ENCODE measurements at regions not wholly inside any gene's neighbourhood (a gene's known extent, or its start where the extent isn't known, plus 50 kb on each side); places are given as distances from the start of the nearest gene placed in this dataset.

- Histone ChIP-seq H3K9me3 (replicated peaks; ENCODE audit: control insufficient read depth, insufficient read depth, low read length) (no peaks in the 10 kb centered on the region), H2AFZ (ENCODE audit: control insufficient read depth, low read depth, low read length) (no peak overlapping the region), H3K4me2 (ENCODE audit: control insufficient read depth, insufficient read depth) (no peak overlapping the region), H3K36me3 (ENCODE audit: control insufficient read depth in 2 of 2, insufficient read depth in 2 of 2, low read length in 1 of 2) (no peaks in the 10 kb centered on the region), H3K27me3 (replicated peaks in 1 of 2; ENCODE audit: control insufficient read depth in 2 of 2, insufficient read depth in 2 of 2, low read length in 1 of 2) (no peaks in the 10 kb centered on the region), H3K9ac (ENCODE audit: control insufficient read depth, insufficient read depth, low read length) (no peak overlapping the region), H3K79me2 (ENCODE audit: control insufficient read depth, insufficient read depth, low read length) (no peaks in the 10 kb centered on the region), H3K4me3 (no peak overlapping the region), H4K20me1 (ENCODE audit: control insufficient read depth, insufficient read depth) (no peaks in the 10 kb centered on the region), H3K27ac (ENCODE audit: control insufficient read depth, insufficient read depth) (no peak overlapping the region), H3K4me1 (ENCODE audit: control insufficient read depth, insufficient read depth, low read length) (no peaks in the 10 kb centered on the region)
- ChIA-PET CTCF (no interaction called here), RAD21 (ENCODE audit: unreplicated experiment) (no interaction called here), POLR2A (no interaction called here), SMC1A (ENCODE audit: uncharacterized antibody, unreplicated experiment) (no interaction called here)
- BruUV-seq (replicated peaks), result no TSS peak
- in situ Hi-C loops (cut with MboI) (no loop called here), intact Hi-C loops (cut with micrococcal nuclease; ENCODE audit: unreplicated experiment) (no loop called here)
- FAIRE-seq (no peak), DNase-seq (ENCODE audit: low read depth, low spot score) (no peak), ATAC-seq (no peak)
- 0% methylated on average over 2 of the region's 2 CpGs for WGBS (ENCODE audit: insufficient coverage, insufficient replicate concordance, low lambda C conversion rate, missing lambda C conversion rate)
- no peak for TF ChIP-seq MEF2B (IDR thresholded peaks at IDR 0.05; ENCODE audit: partially characterized antibody, poor library complexity, severe bottlenecking)
- TF ChIP-seq ZBED1 (IDR thresholded peaks at IDR 0.05; ENCODE audit: borderline replicate concordance), result no peak
- TF ChIP-seq NR2C2 (IDR thresholded peaks at IDR 0.05; ENCODE audit: borderline replicate concordance, control insufficient read depth, insufficient read length, low read depth), result no peak
- TF ChIP-seq HCFC1 (IDR thresholded peaks at IDR 0.05; ENCODE audit: low read length), result no peak
- no peak for TF ChIP-seq HDAC6 (IDR thresholded peaks at IDR 0.05; ENCODE audit: unreplicated experiment)
- no peak for TF ChIP-seq SP1 (IDR thresholded peaks at IDR 0.05; ENCODE audit: low read depth, low read length)
- no peak for TF ChIP-seq CBX3 (IDR thresholded peaks at IDR 0.05; ENCODE audit: borderline replicate concordance, low read depth)
- TF ChIP-seq SIX5 (IDR thresholded peaks at IDR 0.05; ENCODE audit: low read depth, low read length, severe bottlenecking), result no peak
- no peak for TF ChIP-seq SPI1 (IDR thresholded peaks at IDR 0.05; ENCODE audit: borderline replicate concordance, insufficient read depth, low read depth, low read length)
- TF ChIP-seq TAF1 (IDR thresholded peaks at IDR 0.05; ENCODE audit: borderline replicate concordance, low read depth, low read length), result no peak
- TF ChIP-seq ZNF217 (IDR thresholded peaks at IDR 0.05), result no peak
- no peak for TF ChIP-seq CHD4 (IDR thresholded peaks at IDR 0.05)
- no peak for TF ChIP-seq POLR2AphosphoS5 (IDR thresholded peaks at IDR 0.05; ENCODE audit: low read length)
- no peak for TF ChIP-seq BHLHE40 (IDR thresholded peaks at IDR 0.05; ENCODE audit: borderline replicate concordance in 1 of 2, low read depth in 2 of 2, low read length in 1 of 2)
- TF ChIP-seq EZH2 (IDR thresholded peaks at IDR 0.05; ENCODE audit: borderline replicate concordance, control insufficient read depth, low read depth, low read length), result no peak
- TF ChIP-seq MTA3 (IDR thresholded peaks at IDR 0.05; ENCODE audit: borderline replicate concordance, low read length), result no peak
- TF ChIP-seq ZNF384 (IDR thresholded peaks at IDR 0.05; ENCODE audit: borderline replicate concordance, low read depth, low read length), result no peak
- TF ChIP-seq JUND (IDR thresholded peaks at IDR 0.05; ENCODE audit: low read depth, low read length), result no peak
Measured at GRCh38 chr1:195731385-195731784, 876.9 kb downstream of the KCNT2 start.
